ENCODE measurements at regions not wholly inside any gene's neighbourhood (a gene's known extent, or its start where the extent isn't known, plus 50 kb on each side); places are given as distances from the start of the nearest gene placed in this dataset.

- Histone ChIP-seq H2AFZ (ENCODE audit: low read depth, low read length, severe bottlenecking) (no peak overlapping the region), H3F3A (ENCODE audit: insufficient read depth) (no peaks in the 10 kb centered on the region), H3K4me3 (ENCODE audit: insufficient read depth, low read length, poor library complexity, severe bottlenecking) (no peak overlapping the region), H3K9me2 (replicated peaks; ENCODE audit: insufficient read depth, low read length) (no peaks in the 10 kb centered on the region), H3K27ac (ENCODE audit: low read depth, low read length) (no peak overlapping the region), H4K20me1 (ENCODE audit: low read depth, low read length) (no peaks in the 10 kb centered on the region), H3K4me2 (ENCODE audit: low read depth, low read length, poor library complexity, severe bottlenecking) (no peak overlapping the region), H3K9me3 (ENCODE audit: insufficient read depth, low read length) (no peaks in the 10 kb centered on the region), H3K27me3 (ENCODE audit: low read length) (no peaks in the 10 kb centered on the region), H3K36me3 (ENCODE audit: low read length) (no peaks in the 10 kb centered on the region), H3K9ac (ENCODE audit: low read length) (no peak overlapping the region), H3K79me2 (ENCODE audit: insufficient read depth, low read length) (no peaks in the 10 kb centered on the region)
- TF ChIP-seq EZH2phosphoT487 (conservative IDR thresholded peaks at IDR 0.05; ENCODE audit: low read length) (no peak), CTCF (IDR thresholded peaks at IDR 0.05; ENCODE audit: insufficient read depth, low read length, poor library complexity, severe bottlenecking) (no peak)
Observed at GRCh38 chr3:148641722-148642121, 56.0 kb upstream of the AGTR1 start.

GRCh38 chr3:148642214-148642613, 55.5 kb upstream of the AGTR1 start:
- no peaks in the 10 kb centered on the region for H3K27me3 ChIP-seq (ENCODE audit: low read length)
- H4K20me1 ChIP-seq (ENCODE audit: low read depth, low read length) = no peaks in the 10 kb centered on the region

GRCh38 chr3:148642616-148643015, 55.1 kb upstream of the AGTR1 start:
- no peaks in the 10 kb centered on the region for H3K9me3 ChIP-seq (ENCODE audit: insufficient read depth, low read length)
- H3K27ac ChIP-seq (ENCODE audit: low read depth, low read length) = no peak overlapping the region
- H3F3A ChIP-seq (ENCODE audit: insufficient read depth) = no peaks in the 10 kb centered on the region
- no peak for TF ChIP-seq CTCF (IDR thresholded peaks at IDR 0.05; ENCODE audit: insufficient read depth, low read length, poor library complexity, severe bottlenecking)
- no peak for TF ChIP-seq EZH2phosphoT487 (conservative IDR thresholded peaks at IDR 0.05; ENCODE audit: low read length)
- H3K27me3 ChIP-seq (ENCODE audit: low read length) = no peaks in the 10 kb centered on the region
- H3K4me2 ChIP-seq (ENCODE audit: low read depth, low read length, poor library complexity, severe bottlenecking) = no peak overlapping the region
- no peaks in the 10 kb centered on the region for H3K9me2 ChIP-seq (replicated peaks; ENCODE audit: insufficient read depth, low read length)
- H3K79me2 ChIP-seq (ENCODE audit: insufficient read depth, low read length) = no peaks in the 10 kb centered on the region
- no peak overlapping the region for H2AFZ ChIP-seq (ENCODE audit: low read depth, low read length, severe bottlenecking)
- no peaks in the 10 kb centered on the region for H4K20me1 ChIP-seq (ENCODE audit: low read depth, low read length)
- no peak overlapping the region for H3K4me3 ChIP-seq (ENCODE audit: insufficient read depth, low read length, poor library complexity, severe bottlenecking)
- H3K36me3 ChIP-seq (ENCODE audit: low read length) = no peaks in the 10 kb centered on the region
- no peak overlapping the region for H3K9ac ChIP-seq (ENCODE audit: low read length)

More at GRCh38 chr3:148642214-148642613, 55.5 kb upstream of the AGTR1 start:
- no peaks in the 10 kb centered on the region for H3F3A ChIP-seq (ENCODE audit: insufficient read depth)
- no peaks in the 10 kb centered on the region for H3K9me3 ChIP-seq (ENCODE audit: insufficient read depth, low read length)
- no peak overlapping the region for H3K4me3 ChIP-seq (ENCODE audit: insufficient read depth, low read length, poor library complexity, severe bottlenecking)
- H3K9ac ChIP-seq (ENCODE audit: low read length) = no peak overlapping the region
- H3K4me2 ChIP-seq (ENCODE audit: low read depth, low read length, poor library complexity, severe bottlenecking) = no peak overlapping the region
- no peak overlapping the region for H2AFZ ChIP-seq (ENCODE audit: low read depth, low read length, severe bottlenecking)
- TF ChIP-seq CTCF (IDR thresholded peaks at IDR 0.05; ENCODE audit: insufficient read depth, low read length, poor library complexity, severe bottlenecking) (no peak), EZH2phosphoT487 (conservative IDR thresholded peaks at IDR 0.05; ENCODE audit: low read length) (no peak)
- H3K27ac ChIP-seq (ENCODE audit: low read depth, low read length) = no peak overlapping the region
- H3K79me2 ChIP-seq (ENCODE audit: insufficient read depth, low read length) = no peaks in the 10 kb centered on the region
- no peaks in the 10 kb centered on the region for H3K9me2 ChIP-seq (replicated peaks; ENCODE audit: insufficient read depth, low read length)
- H3K36me3 ChIP-seq (ENCODE audit: low read length) = no peaks in the 10 kb centered on the region
